H9 (cell line): ENCODE measurements at regions not wholly inside any gene's neighbourhood (a gene's known extent, or its start where the extent isn't known, plus 50 kb on each side); places are given as distances from the start of the nearest gene placed in this dataset.

Experiments
- DNase-seq: peaks from one replicate; pipeline ENCODE4 v3.0.0-alpha.2; 2017
- H2AFZ ChIP-seq: one replicate; pipeline ENCODE4 v1.6.1; 2013; ENCODE audit warnings: mild to moderate bottlenecking, low read length, control low read depth, moderate library complexity
- H2AK5ac ChIP-seq: 2 replicates; pipeline ENCODE4 v1.6.1; 2013; ENCODE audit warnings: low read length, control low read depth, mixed read lengths; ENCODE audit not compliant: insufficient read length
- H2BK120ac ChIP-seq: one replicate; pipeline ENCODE4 v1.6.1; 2013; ENCODE audit warnings: low read depth, mild to moderate bottlenecking, low read length, control low read depth, inconsistent platforms; ENCODE audit not compliant: poor library complexity, severe bottlenecking
- H2BK12ac ChIP-seq: 2 replicates; pipeline ENCODE4 v1.6.1; 2013; ENCODE audit warnings: low read length, control low read depth, mixed read lengths, low read depth; ENCODE audit not compliant: insufficient read length
- H2BK15ac ChIP-seq: 2 replicates; pipeline ENCODE4 v1.6.1; 2013; ENCODE audit warnings: low read depth, low read length, control low read depth
- H2BK20ac ChIP-seq: one replicate; pipeline ENCODE4 v1.6.1; 2013; ENCODE audit warnings: low read depth, mild to moderate bottlenecking, low read length, control low read depth, inconsistent platforms; ENCODE audit not compliant: poor library complexity, severe bottlenecking
- H2BK5ac ChIP-seq: 2 replicates; pipeline ENCODE4 v1.6.1; 2013; ENCODE audit warnings: low read length, control low read depth, mixed read lengths; ENCODE audit not compliant: insufficient read length
- H3K14ac ChIP-seq: 2 replicates; pipeline ENCODE4 v1.6.1; 2013; ENCODE audit warnings: low read length, control low read depth; ENCODE audit not compliant: insufficient read depth
- H3K18ac ChIP-seq: 2 replicates; pipeline ENCODE4 v1.6.1; 2013; ENCODE audit warnings: low read depth, mild to moderate bottlenecking, mixed read lengths, low read length, control low read depth; ENCODE audit not compliant: insufficient read length
- H3K23ac ChIP-seq: 2 replicates; pipeline ENCODE4 v1.6.1; 2013; ENCODE audit warnings: low read length, control low read depth, mixed read lengths, low read depth; ENCODE audit not compliant: insufficient read length
- H3K23me2 ChIP-seq: 2 replicates; pipeline ENCODE4 v1.6.1; 2013; ENCODE audit warnings: low read depth, mild to moderate bottlenecking, mixed read lengths, low read length, control low read depth; ENCODE audit not compliant: insufficient read length, poor library complexity, severe bottlenecking
- H3K27ac ChIP-seq: 2 replicates; pipeline ENCODE4 v1.5.1; 2013; ENCODE audit warnings: low read length, control low read depth, mixed read lengths, low read depth; ENCODE audit not compliant: insufficient read length
- H3K27me3 ChIP-seq: 2 replicates; pipeline ENCODE4 v1.6.1; 2013; ENCODE audit warnings: low read length, control low read depth, inconsistent platforms; ENCODE audit not compliant: insufficient read depth
- H3K4ac ChIP-seq: 2 replicates; pipeline ENCODE4 v1.6.1; 2013; ENCODE audit warnings: low read depth, mild to moderate bottlenecking, control low read depth, inconsistent platforms, low read length, moderate library complexity
- H3K4me1 ChIP-seq: 2 replicates; pipeline ENCODE4 v1.6.1; 2013; ENCODE audit warnings: low read length, control low read depth, inconsistent platforms; ENCODE audit not compliant: insufficient read depth
- H3K4me2 ChIP-seq: 2 replicates; pipeline ENCODE4 v1.6.1; 2013; ENCODE audit warnings: low read length, control low read depth, mixed read lengths; ENCODE audit not compliant: insufficient read length, insufficient read depth
- H3K56ac ChIP-seq: 2 replicates; pipeline ENCODE4 v1.6.1; 2013; ENCODE audit warnings: low read depth, mild to moderate bottlenecking, mixed read lengths, low read length, control low read depth; ENCODE audit not compliant: insufficient read length
- H3K79me1 ChIP-seq: 2 replicates; pipeline ENCODE4 v1.6.1; 2013; ENCODE audit warnings: low read depth, mild to moderate bottlenecking, moderate library complexity, low read length, control low read depth, inconsistent platforms; ENCODE audit not compliant: insufficient read depth, poor library complexity, severe bottlenecking
- H3K79me2 ChIP-seq: 2 replicates; pipeline ENCODE4 v1.6.1; 2013; ENCODE audit warnings: low read length, control low read depth, inconsistent platforms; ENCODE audit not compliant: insufficient read depth
- H3K9ac ChIP-seq: 2 replicates; pipeline ENCODE4 v1.6.1; 2013; ENCODE audit warnings: low read length, control low read depth, mixed read lengths; ENCODE audit not compliant: insufficient read length; ENCODE audit errors: extremely low read depth
- H3K9me3 ChIP-seq: one replicate; pipeline ENCODE4 v1.6.1; 2013; ENCODE audit warnings: low read depth, low read length, inconsistent platforms; ENCODE audit not compliant: control insufficient read depth
- H3T11ph ChIP-seq: one replicate; pipeline ENCODE4 v1.6.1; 2013; ENCODE audit warnings: mild to moderate bottlenecking, low read length, control low read depth, inconsistent platforms
- H4K20me1 ChIP-seq: one replicate; pipeline ENCODE4 v1.6.1; 2013; ENCODE audit not compliant: control insufficient read depth, insufficient read length, insufficient read depth
- H4K5ac ChIP-seq: 2 replicates; pipeline ENCODE4 v1.6.1; 2013; ENCODE audit warnings: low read depth, mild to moderate bottlenecking, mixed read lengths, low read length, control low read depth; ENCODE audit not compliant: insufficient read length
- H4K8ac ChIP-seq: replicated peaks from 2 replicates; pipeline ENCODE4 v1.6.1; 2013; ENCODE audit warnings: low read length, control low read depth, mixed read lengths, low read depth; ENCODE audit not compliant: insufficient read length
- H4K91ac ChIP-seq: 2 replicates; pipeline ENCODE4 v1.6.1; 2013; ENCODE audit warnings: low read depth, mild to moderate bottlenecking, moderate library complexity, mixed read lengths, low read length, control low read depth; ENCODE audit not compliant: insufficient read length
- H3K27ac Mint-ChIP-seq, 3 experiments: 2 replicates in 2 of 3; 3 replicates in 1 of 3; pipeline ENCODE4 v1.8.0; 2020 to 2021; ENCODE audit warnings: mixed read lengths in 3 of 3, mild to moderate bottlenecking in 1 of 3, moderate library complexity in 1 of 3
- H3K27me3 Mint-ChIP-seq: 2 replicates; pipeline ENCODE4 v1.8.0; 2021; ENCODE audit warnings: low read depth, mild to moderate bottlenecking, moderate library complexity, mixed read lengths
- H3K36me3 Mint-ChIP-seq, 3 experiments: 2 replicates in 2 of 3; 3 replicates in 1 of 3; pipeline ENCODE4 v1.8.0; 2020 to 2021; ENCODE audit warnings: low read depth in 3 of 3, mixed read lengths in 3 of 3; ENCODE audit not compliant: insufficient read depth in 1 of 3
- H3K4me1 Mint-ChIP-seq, 2 experiments: 2 replicates each; pipeline ENCODE4 v1.8.0; 2020; ENCODE audit warnings: mixed read lengths in 2 of 2
- H3K4me3 Mint-ChIP-seq, 2 experiments: 2 replicates in 1 of 2; 3 replicates in 1 of 2; pipeline ENCODE4 v1.8.0; 2020 to 2021; ENCODE audit warnings: mild to moderate bottlenecking in 2 of 2, mixed read lengths in 2 of 2, moderate library complexity in 1 of 2
- H3K9me3 Mint-ChIP-seq, 2 experiments: 2 replicates in 1 of 2; 3 replicates in 1 of 2; pipeline ENCODE4 v1.8.0; 2020; ENCODE audit warnings: mild to moderate bottlenecking in 2 of 2, mixed read lengths in 2 of 2, moderate library complexity in 1 of 2
- WGBS: extraction: QIAGEN DNeasy Blood & Tissue Kit; methylation state at CpG from one replicate; pipeline ENCODE4 v1.1.7; 2013; ENCODE audit warnings: missing lambda C conversion rate, low lambda C conversion rate, mixed read lengths; ENCODE audit not compliant: insufficient read length; ENCODE audit errors: extremely low coverage; 5-methylcytosine and 5-hydroxymethylcytosine counted together
- TF ChIP-seq, protein P1 (sequence below): fragments of 200-600 bp; sonication (generic); conservative IDR thresholded peaks from 3 replicates; pipeline ENCODE4 v1.8.0; 2021; ENCODE audit warnings: antibody characterized with exemption, mild to moderate bottlenecking

- Mint-ChIP-seq H3K36me3 (no peaks in the 10 kb centered on the region), H3K27ac (no peak overlapping the region), H3K9me3 (peaks cover 0 to 3% of the 10 kb centered on the region in 2 experiments; a peak in 2 of 5 replicates), H3K27me3 (peaks cover 3% of the 10 kb centered on the region; the same call in 1 of the 2 replicates), H3K4me1 (peaks cover 4 to 14% of the 10 kb centered on the region in 2 experiments; a peak in 3 of 4 replicates), H3K4me3 (no peak overlapping the region)
- no peak overlapping the region for H2BK15ac ChIP-seq
- no peak overlapping the region for H2AFZ ChIP-seq
- H2BK5ac ChIP-seq = no peak overlapping the region
- H2BK20ac ChIP-seq = no peak overlapping the region
- no peaks in the 10 kb centered on the region for H3K23me2 ChIP-seq
- H3K79me1 ChIP-seq = no peaks in the 10 kb centered on the region
- no peak overlapping the region for H3K4me2 ChIP-seq
- no peak overlapping the region for H3K4ac ChIP-seq
- TF ChIP-seq, protein P1, sequence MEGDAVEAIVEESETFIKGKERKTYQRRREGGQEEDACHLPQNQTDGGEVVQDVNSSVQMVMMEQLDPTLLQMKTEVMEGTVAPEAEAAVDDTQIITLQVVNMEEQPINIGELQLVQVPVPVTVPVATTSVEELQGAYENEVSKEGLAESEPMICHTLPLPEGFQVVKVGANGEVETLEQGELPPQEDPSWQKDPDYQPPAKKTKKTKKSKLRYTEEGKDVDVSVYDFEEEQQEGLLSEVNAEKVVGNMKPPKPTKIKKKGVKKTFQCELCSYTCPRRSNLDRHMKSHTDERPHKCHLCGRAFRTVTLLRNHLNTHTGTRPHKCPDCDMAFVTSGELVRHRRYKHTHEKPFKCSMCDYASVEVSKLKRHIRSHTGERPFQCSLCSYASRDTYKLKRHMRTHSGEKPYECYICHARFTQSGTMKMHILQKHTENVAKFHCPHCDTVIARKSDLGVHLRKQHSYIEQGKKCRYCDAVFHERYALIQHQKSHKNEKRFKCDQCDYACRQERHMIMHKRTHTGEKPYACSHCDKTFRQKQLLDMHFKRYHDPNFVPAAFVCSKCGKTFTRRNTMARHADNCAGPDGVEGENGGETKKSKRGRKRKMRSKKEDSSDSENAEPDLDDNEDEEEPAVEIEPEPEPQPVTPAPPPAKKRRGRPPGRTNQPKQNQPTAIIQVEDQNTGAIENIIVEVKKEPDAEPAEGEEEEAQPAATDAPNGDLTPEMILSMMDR = no peak
- H4K8ac ChIP-seq = no peak overlapping the region
- no peak overlapping the region for H3T11ph ChIP-seq
- no peaks in the 10 kb centered on the region for H4K20me1 ChIP-seq
- H4K91ac ChIP-seq = no peak overlapping the region
- no peak overlapping the region for H3K14ac ChIP-seq
- no peak overlapping the region for H4K5ac ChIP-seq
- no peak overlapping the region for H3K18ac ChIP-seq
- H3K4me1 ChIP-seq = no peaks in the 10 kb centered on the region
- no peak overlapping the region for H3K23ac ChIP-seq
- WGBS = no CpG with 5 or more reads among the region's 1 CpG
- no peaks in the 10 kb centered on the region for H3K27me3 ChIP-seq
- H2BK12ac ChIP-seq = no peak overlapping the region
- no peak for DNase-seq
- no peak overlapping the region for H3K56ac ChIP-seq
- H3K79me2 ChIP-seq = no peaks in the 10 kb centered on the region
- H2AK5ac ChIP-seq = no peak overlapping the region
- H3K27ac ChIP-seq = no peak overlapping the region
- no peak overlapping the region for H3K9ac ChIP-seq
- no peaks in the 10 kb centered on the region for H3K9me3 ChIP-seq
- H2BK120ac ChIP-seq = no peak overlapping the region
Observed at GRCh38 chr20:40902661-40903060, 126.0 kb upstream of the TOP1 start.
